ENCODE measurements at regions not wholly inside any gene's neighbourhood (a gene's known extent, or its start where the extent isn't known, plus 50 kb on each side); places are given as distances from the start of the nearest gene placed in this dataset.

GRCh38 chr12:124088217-124088907 is 115.3 kb downstream of the ZNF664 start:
- peaks cover 0 to 6% of the 10 kb centered on the region in 2 experiments for H4K20me1 ChIP-seq (replicated peaks in 1 of 2; ENCODE audit: control insufficient read depth in 1 of 2, insufficient read depth in 2 of 2, low read length in 2 of 2)
- H2BK12ac ChIP-seq (ENCODE audit: low read depth, low read length): peak overlapping the region; percentile 96; the same call in 1 of the 2 replicates
- H3K36me3 ChIP-seq (ENCODE audit: control insufficient read depth in 2 of 4, insufficient read depth in 4 of 4, low read length in 3 of 4): no peaks in the 10 kb centered on the region; a peak in 1 of 8 replicates
- H3K4ac ChIP-seq (replicated peaks; ENCODE audit: insufficient read length, low read depth, low read length): no peak overlapping the region
- no peak overlapping the region for H3K9ac ChIP-seq (replicated peaks in 1 of 4; ENCODE audit: extremely low read depth in 1 of 4, low read depth in 3 of 4, low read length in 3 of 4)
- POLR2A ChIA-PET (ENCODE audit: partially characterized antibody): interaction anchor here (1.2 kb wide), 1 partner anchor 32 kb away, joined by 3 read pairs; no protein-coding TSS in a partner anchor
- H2BK5ac ChIP-seq (ENCODE audit: low read depth, low read length): no peak overlapping the region
- peaks cover 0 to 4% (median 0%) of the 10 kb centered on the region in 4 experiments; a peak in 1 of 7 replicates for H3K4me1 ChIP-seq (replicated peaks in 1 of 4; ENCODE audit: control insufficient read depth in 3 of 4, insufficient read depth in 4 of 4, low read length in 3 of 4)
- H2BK20ac ChIP-seq (ENCODE audit: low read length): peak overlapping the region; percentile 66; the same call in 1 of the 2 replicates
- peaks cover 11% of the 10 kb centered on the region; the same call in 1 of the 2 replicates for H3K23me2 ChIP-seq (ENCODE audit: low read depth, low read length)
- H3K79me1 ChIP-seq (ENCODE audit: low read depth, low read length): no peaks in the 10 kb centered on the region
- H3K56ac ChIP-seq (replicated peaks; ENCODE audit: insufficient read length, low read depth, low read length): no peak overlapping the region
- no peak overlapping the region for H2AK5ac ChIP-seq (ENCODE audit: low read depth, low read length)
- H3K23ac ChIP-seq (ENCODE audit: insufficient read length): no peak overlapping the region
- no peak overlapping the region for H3K4me3 ChIP-seq (ENCODE audit: extremely low read depth in 1 of 4, insufficient read depth in 2 of 4, low read depth in 3 of 4, low read length in 4 of 4)
- H2BK120ac ChIP-seq (replicated peaks; ENCODE audit: low read depth, low read length): no peak overlapping the region
- H3K79me2 ChIP-seq (ENCODE audit: control insufficient read depth in 1 of 2, insufficient read depth in 2 of 2, low read length in 2 of 2): no peaks in the 10 kb centered on the region
- H2BK15ac ChIP-seq (ENCODE audit: low read length): no peak overlapping the region
- H4K91ac ChIP-seq (replicated peaks; ENCODE audit: insufficient read length, low read length): no peak overlapping the region
- 96% methylated on average over 16 of the region's 16 CpGs; no CpG with 5 or more reads in 1 of the 2 experiments for WGBS, 2 experiments (ENCODE audit: extremely low coverage in 1 of 2, insufficient coverage in 1 of 2, insufficient read length in 1 of 2, insufficient replicate concordance in 2 of 2, low coverage in 1 of 2, low lambda C conversion rate in 2 of 2, missing lambda C conversion rate in 1 of 2)
- no peak overlapping the region for H3K14ac ChIP-seq (ENCODE audit: insufficient read length)
- H3K27me3 ChIP-seq (replicated peaks in 1 of 4; ENCODE audit: control insufficient read depth in 3 of 4, extremely low read depth in 1 of 4, insufficient read depth in 3 of 4, low read length in 3 of 4): no peaks in the 10 kb centered on the region
- H4K5ac ChIP-seq (ENCODE audit: insufficient read length, low read depth, low read length): no peak overlapping the region
- H2AFZ ChIP-seq (ENCODE audit: low read length): no peak overlapping the region
- H3K27ac ChIP-seq (ENCODE audit: low read depth, low read length): no peak overlapping the region
- CTCF ChIA-PET (ENCODE audit: partially characterized antibody): no interaction called here
- DNase-seq (ENCODE audit: low read depth in 1 of 2, low spot score in 2 of 2): no peak
- no peak overlapping the region for H3K4me2 ChIP-seq (ENCODE audit: insufficient read depth in 1 of 2, low read depth in 2 of 2, low read length in 2 of 2)
- H3K18ac ChIP-seq (ENCODE audit: extremely low read depth, low read length): no peak overlapping the region
- no peak for FAIRE-seq
- no peak overlapping the region for H4K8ac ChIP-seq (ENCODE audit: extremely low read depth, insufficient read depth, low read length)
- peaks cover 0 to 10% of the 10 kb centered on the region in 2 experiments; a peak in 2 of 4 replicates for H3K9me3 ChIP-seq (ENCODE audit: insufficient read depth in 2 of 2, low read depth in 1 of 2, low read length in 1 of 2)
- TF ChIP-seq KDM5A (IDR thresholded peaks at IDR 0.05; ENCODE audit: low read length) (no peak), GABPA (IDR thresholded peaks at IDR 0.05; ENCODE audit: borderline replicate concordance, insufficient read depth, low read length) (no peak), CBX8 (IDR thresholded peaks at IDR 0.05; ENCODE audit: borderline replicate concordance, low read depth, low read length) (no peak), TEAD4 (IDR thresholded peaks at IDR 0.05; ENCODE audit: low read depth, low read length) (no peak), RAD21 (IDR thresholded peaks at IDR 0.05 in 1 of 2, conservative IDR thresholded peaks at IDR 0.05 in 1 of 2; ENCODE audit: low read depth in 2 of 2, low read length in 2 of 2) (no peak), JUND (IDR thresholded peaks at IDR 0.05; ENCODE audit: low read length) (no peak), CEBPB (IDR thresholded peaks at IDR 0.05; ENCODE audit: low read depth, low read length) (no peak), SIRT6 (IDR thresholded peaks at IDR 0.05; ENCODE audit: low read length) (no peak), CREB1 (IDR thresholded peaks at IDR 0.05) (no peak), ZNF274 (IDR thresholded peaks at IDR 0.05; ENCODE audit: borderline replicate concordance, extremely low read depth, low read length) (no peak)
- TF ChIP-seq, protein P1, sequence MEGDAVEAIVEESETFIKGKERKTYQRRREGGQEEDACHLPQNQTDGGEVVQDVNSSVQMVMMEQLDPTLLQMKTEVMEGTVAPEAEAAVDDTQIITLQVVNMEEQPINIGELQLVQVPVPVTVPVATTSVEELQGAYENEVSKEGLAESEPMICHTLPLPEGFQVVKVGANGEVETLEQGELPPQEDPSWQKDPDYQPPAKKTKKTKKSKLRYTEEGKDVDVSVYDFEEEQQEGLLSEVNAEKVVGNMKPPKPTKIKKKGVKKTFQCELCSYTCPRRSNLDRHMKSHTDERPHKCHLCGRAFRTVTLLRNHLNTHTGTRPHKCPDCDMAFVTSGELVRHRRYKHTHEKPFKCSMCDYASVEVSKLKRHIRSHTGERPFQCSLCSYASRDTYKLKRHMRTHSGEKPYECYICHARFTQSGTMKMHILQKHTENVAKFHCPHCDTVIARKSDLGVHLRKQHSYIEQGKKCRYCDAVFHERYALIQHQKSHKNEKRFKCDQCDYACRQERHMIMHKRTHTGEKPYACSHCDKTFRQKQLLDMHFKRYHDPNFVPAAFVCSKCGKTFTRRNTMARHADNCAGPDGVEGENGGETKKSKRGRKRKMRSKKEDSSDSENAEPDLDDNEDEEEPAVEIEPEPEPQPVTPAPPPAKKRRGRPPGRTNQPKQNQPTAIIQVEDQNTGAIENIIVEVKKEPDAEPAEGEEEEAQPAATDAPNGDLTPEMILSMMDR (IDR thresholded peaks at IDR 0.05; ENCODE audit: control extremely low read depth in 1 of 3, insufficient read depth in 1 of 3, low read depth in 1 of 3, low read length in 3 of 3): no peak
